ENCODE measurements at regions not wholly inside any gene's neighbourhood (a gene's known extent, or its start where the extent isn't known, plus 50 kb on each side); places are given as distances from the start of the nearest gene placed in this dataset.

GRCh38 chr7:136230210-136230609 is 253.1 kb upstream of the MTPN start:
- no peak for DNase-seq

DNA sequence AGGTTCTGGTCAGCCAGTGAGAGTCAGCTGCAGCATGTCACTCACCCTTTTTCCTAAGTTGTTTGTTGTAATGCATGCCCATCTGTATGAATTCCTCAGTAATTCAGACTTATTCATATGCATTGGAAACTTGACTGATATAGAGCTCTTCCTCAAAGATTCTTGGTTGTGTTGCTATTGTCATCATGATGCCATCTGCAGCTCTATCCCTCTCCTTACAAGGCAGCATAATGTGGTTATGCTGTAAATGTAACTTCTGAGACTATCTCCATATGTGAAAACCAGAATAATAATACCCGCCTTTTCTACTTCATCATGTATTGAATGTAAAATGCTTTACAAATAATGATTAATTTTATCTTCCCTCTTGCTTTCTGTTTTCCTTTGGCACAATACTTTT is 252.6 kb upstream of the MTPN start:
- DNase-seq = no peak

GRCh38 chr7:136228171-136228570 is 251.0 kb upstream of the MTPN start:
- DNase-seq = no peak

GRCh38 chr7:136214356-136214755 is 237.2 kb upstream of the MTPN start:
- no peak for DNase-seq

- no peak for DNase-seq
Observed at GRCh38 chr7:136213012-136213411, 235.9 kb upstream of the MTPN start.

DNA sequence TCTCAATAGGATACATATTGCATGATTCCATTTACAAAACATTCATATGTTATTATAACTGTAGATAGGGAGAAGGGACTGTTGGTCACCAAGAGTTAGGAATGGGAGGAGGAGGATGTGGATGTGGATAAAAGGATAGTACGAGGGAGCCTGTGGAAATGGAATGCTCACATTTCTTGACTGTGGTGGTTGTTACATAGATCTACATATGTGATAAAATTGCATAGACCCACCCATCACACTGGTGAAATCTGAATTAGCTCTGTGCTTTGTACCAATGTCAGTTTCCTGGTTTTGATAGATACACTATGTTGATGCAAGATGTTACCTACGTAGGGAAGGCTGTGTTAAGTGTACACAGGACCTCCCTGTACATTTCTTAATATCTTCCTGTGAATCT is 233.5 kb upstream of the MTPN start:
- no peak for DNase-seq

- no peak for DNase-seq
Observed at GRCh38 chr7:136210079-136210478, 232.9 kb upstream of the MTPN start.

GRCh38 chr7:136205956-136206355 is 228.8 kb upstream of the MTPN start:
- no peak for DNase-seq

GRCh38 chr7:136198168-136198567 is 221.0 kb upstream of the MTPN start:
- no peak for DNase-seq

- DNase-seq = no peak
Observed at GRCh38 chr7:136194878-136195277, 217.7 kb upstream of the MTPN start.

- no peak for DNase-seq
Observed at GRCh38 chr7:136193940-136194339, 216.8 kb upstream of the MTPN start.

DNA sequence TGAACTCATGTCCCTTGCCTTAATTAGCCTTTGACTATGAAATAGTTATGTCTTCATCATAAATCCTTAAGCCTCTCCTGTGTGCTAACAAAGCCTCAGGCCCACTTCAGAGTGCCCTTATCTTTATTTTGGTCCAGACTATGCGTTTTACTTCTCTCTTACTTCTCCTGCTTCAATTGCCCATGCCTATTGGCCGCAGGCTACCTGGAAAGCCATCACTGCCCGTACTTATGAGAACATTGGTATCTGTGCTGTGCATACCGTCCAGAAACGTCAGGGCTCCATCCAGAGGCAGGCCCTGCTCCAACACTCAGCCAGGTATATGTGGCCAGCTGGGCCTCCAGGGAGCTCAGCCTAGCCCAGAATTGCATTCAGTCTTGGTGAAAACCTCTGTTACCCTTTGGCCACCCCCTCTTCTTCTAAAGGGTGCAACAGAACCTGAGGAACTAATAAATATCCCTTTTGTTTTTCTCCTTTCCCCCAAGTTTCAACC is 212.4 kb upstream of the MTPN start:
- no peak for DNase-seq

DNA sequence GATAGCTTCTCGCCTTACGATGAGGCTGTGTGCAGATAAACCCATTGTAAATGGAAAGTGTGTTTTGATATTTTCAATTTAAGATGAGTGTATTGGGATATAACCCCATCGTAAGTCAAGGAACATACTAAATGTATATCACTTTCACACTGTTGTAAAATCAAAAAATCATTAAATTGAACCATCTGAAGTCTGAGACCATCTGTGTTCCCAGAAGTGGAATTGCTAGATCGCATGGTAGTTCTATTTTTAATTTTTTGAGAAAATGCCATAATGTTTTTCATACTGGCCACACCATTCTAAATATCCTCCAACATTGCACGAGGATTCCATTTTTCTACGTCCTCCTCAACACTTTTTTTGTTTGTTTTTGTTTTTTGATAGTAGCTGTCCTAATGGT is 209.1 kb upstream of the MTPN start:
- no peak for DNase-seq

- DNase-seq = no peak
Observed at GRCh38 chr7:136184719-136185118, 207.6 kb upstream of the MTPN start.

GRCh38 chr7:136183981-136184380 is 206.8 kb upstream of the MTPN start:
- DNase-seq = no peak

GRCh38 chr7:136180984-136181383 is 203.8 kb upstream of the MTPN start:
- DNase-seq = no peak

GRCh38 chr7:136179851-136180721 is 202.9 kb upstream of the MTPN start:
- DNase-seq = no peak

GRCh38 chr7:136179154-136179553 is 202.0 kb upstream of the MTPN start:
- DNase-seq = no peak

GRCh38 chr7:136174477-136175125 is 197.4 kb upstream of the MTPN start:
- DNase-seq = no peak

DNA sequence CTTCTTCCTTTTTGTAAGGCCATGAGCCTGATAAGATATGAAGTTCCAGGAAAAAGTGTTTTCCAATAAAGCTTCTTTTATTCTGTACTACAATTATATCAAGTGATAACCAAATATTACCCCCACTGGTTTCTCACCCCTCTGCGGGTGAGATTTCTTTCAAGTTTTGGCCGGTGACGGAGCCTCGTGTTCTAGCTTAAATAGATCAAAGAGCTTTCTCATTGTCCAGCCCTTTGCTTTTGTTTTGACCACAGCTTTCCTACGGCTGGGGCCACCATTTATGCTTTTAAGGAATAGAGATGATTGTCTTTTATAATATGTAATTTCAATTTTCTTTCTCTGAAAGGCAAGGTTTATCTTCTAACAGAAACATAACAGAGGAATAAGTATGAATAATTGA is 196.7 kb upstream of the MTPN start:
- DNase-seq = no peak

GRCh38 chr7:136171233-136171632 is 194.1 kb upstream of the MTPN start:
- DNase-seq = no peak

- DNase-seq = no peak
Observed at GRCh38 chr7:136168821-136169220, 191.7 kb upstream of the MTPN start.

GRCh38 chr7:136167991-136168390 is 190.8 kb upstream of the MTPN start:
- no peak for DNase-seq

GRCh38 chr7:136166521-136166920 is 189.4 kb upstream of the MTPN start:
- DNase-seq = no peak

Data from NCI-H446 treated with DMSO at 0.1 percent for 48 hours (cell line).